Left kidney (tissue), 1 donor: ENCODE measurements at regions not wholly inside any gene's neighbourhood (a gene's known extent, or its start where the extent isn't known, plus 50 kb on each side); places are given as distances from the start of the nearest gene placed in this dataset.

Source experiments
- DNase-seq: peaks from one replicate; pipeline ENCODE4 v3.0.0-alpha.2; 2013

DNA sequence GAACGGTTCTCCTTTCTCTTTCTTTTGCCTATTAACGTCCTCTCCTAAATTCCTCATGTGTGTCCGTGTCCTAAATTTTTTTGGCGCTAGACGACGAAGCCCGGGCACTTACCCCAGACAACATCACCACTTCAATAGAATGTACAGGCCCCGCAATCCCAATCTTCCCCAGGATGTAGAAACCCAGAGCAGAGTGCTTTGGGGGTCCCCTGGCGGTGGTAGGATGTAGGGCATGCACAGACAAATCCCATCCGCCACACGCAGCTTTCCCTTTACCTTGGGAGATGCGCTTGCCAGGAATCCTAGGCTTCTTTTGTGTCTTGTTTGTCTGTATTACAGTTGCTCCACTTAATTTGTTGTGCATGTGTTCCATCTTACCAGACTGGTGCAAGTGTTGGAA lies 417.3 kb upstream of the ARID1B start:
- no peak for DNase-seq

DNA sequence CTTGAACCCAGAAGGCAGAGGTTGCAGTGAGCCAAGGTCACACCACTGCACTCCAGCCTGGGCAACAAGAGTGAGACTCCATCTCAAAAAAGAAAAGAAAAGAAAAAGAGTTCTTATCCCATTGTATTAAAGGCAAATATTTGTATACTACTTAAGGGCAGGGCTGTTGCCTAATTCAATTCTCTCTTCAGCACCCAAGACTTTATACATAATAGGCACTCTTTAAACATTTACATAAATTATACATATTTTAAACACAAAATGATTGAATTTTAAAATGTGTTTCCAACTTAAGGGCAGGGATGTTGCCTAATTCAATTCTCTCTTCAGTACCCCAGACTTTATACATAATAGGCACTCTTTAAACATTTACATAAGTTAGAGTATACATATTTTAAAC lies 424.3 kb upstream of the ARID1B start:
- no peak for DNase-seq

DNA sequence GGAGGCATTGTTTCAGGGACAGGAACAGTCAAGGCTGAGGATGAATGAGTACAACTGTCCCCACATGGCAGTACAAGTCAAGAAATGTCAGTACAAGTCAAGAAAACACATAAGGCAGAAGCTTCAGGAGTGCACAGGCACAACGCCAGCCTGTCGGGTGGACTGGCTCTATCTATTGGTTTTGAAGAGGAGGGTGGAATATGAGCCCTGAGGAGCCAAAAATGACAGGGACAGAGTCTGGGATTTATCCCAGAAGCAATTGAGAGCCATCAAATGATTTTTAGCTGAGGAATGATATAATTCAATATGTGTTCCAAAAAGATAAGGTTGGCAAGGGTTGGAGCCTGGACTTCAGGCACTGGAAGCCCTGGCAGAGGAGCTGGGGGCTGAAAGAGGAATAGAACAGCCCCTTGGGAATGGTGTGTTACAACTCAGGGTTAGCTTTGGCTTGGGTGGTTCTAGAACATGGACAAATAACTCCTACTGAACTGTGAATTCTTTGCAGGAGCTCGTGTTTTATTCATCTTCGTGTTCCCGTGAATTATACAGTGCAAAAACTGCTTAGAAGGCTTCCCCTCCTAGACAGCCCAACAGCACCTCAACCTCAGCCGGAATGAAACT lies 425.7 kb upstream of the ARID1B start:
- DNase-seq: no peak

DNA sequence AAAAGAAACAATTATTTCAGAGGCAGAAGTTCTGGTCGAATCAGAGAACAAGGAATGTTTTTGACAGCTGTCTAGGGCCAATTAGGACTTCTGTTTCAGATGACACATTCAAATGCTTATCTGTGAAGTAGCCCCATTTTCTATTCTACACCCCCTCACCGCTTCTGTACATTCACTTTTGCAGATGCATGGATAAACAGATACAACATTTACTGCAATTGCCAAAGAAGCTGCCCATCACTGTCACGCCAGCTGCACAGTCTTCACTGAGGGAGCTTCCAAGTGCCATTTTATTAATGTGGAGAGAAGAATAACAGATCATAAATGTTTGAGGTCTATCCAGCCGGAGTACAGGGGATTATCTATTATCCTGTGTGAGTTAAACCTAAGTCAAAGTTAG lies 426.8 kb upstream of the ARID1B start:
- DNase-seq: no peak

DNA sequence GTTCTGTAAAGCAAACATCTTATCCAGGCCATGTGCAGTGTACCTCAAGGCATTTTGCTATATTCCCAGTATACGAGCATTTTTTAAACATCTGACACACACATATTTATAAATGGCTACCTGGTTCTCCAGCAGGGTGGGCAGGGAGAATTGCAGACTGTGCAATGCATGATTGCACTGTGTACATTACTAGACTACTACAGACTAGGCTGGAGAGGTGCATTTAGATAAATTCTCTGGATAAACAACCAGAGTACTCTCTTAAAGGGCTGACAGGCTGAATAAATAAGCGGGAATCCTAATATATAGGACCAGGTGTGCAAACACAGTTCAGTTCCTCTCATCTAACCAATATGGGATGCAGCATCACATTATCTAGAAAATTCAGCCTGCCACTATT lies 428.3 kb upstream of the ARID1B start:
- DNase-seq: no peak

DNA sequence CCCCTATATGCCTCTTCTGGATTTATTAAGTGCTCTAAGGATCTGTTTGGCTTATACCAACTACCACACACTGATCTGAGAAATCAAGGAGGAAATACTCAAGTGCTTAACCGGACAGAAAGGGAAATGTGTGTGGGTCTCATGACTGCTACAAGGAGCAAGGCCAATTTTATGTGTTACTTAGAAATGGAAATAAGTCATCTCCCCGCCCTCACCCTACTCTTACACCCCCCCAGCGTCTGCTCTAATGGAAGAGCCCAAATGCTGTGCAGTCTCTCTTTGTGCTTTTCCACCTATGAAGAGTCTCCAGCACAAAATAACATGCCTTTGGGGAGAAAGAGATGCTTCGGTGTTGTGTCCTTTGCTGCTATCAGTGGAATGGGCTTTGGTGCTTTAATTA lies 428.8 kb upstream of the ARID1B start:
- no peak for DNase-seq

DNA sequence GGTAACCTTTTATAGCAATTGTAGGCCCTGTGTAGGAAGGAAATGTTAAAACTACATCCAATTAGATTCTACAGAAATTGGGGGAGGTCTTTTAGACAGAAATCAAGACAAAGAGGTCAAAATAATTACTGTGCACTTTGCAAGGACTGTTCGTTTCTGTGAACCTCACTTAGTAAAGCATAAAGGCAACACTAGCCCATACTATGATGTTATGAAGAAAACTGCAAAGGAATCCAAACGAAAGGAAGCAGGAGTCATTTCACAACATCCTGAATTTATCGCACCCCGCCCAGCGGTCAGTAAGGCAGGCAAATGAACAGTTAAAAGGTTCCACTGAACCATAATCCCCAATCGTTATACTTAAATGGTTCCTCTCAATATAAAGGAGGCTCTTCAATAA lies 429.5 kb upstream of the ARID1B start:
- DNase-seq: no peak

DNA sequence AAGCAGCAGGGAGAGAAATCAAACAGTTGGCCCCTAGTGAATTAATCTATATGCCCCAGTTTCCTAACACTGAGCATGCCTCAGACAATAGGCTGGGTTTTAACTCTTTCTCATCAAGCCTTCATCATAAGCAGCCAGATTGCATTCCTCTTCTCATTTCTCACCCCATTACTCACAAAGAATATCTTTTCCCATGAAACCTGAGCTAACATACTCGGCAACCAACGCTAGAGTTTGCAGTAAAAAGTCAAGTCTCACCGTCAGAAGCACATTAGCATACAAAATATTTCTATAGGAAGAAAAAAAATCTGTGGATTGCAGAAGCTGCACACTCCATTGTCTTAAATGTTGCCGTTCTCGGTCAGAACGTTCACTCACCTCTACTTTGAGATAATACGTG lies 429.9 kb upstream of the ARID1B start:
- DNase-seq: no peak

DNA sequence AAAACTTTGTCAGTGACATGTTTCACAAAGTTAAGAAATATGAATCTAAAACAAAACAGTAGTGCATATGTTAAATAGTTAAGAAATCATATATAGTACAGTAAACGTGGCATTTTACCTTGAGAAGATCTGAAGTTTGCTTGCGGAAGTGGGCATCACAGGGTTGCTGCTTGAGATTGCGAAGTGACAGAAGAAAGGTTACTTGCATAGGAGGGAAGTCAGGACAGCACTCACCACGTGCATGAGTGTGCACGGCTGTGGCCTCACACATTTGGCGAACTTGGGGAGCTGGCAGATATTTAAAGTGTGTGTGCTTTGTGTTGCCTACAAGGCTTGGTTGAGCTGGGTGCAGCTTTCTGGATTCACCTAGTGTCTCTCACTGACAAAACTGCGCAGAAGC lies 431.5 kb upstream of the ARID1B start:
- no peak for DNase-seq

DNA sequence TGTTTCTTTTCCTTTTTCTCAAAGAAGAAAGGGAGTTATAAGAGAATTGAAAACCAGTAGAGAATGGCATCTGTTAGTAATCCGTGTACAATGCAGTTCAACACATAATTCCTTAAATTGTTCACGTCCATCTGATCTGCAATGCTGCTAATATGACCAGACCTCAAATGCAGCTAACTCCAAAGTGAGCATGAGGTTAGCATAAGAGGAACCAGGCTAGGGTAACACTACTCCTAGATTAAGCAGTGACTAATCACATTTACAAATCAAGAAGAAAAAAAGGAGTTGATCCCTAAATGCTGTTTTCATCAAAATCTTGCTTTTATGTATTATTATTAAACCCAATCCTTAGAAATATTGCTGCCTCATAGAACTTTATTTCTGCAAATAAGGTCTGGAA lies 432.7 kb upstream of the ARID1B start:
- no peak for DNase-seq

DNA sequence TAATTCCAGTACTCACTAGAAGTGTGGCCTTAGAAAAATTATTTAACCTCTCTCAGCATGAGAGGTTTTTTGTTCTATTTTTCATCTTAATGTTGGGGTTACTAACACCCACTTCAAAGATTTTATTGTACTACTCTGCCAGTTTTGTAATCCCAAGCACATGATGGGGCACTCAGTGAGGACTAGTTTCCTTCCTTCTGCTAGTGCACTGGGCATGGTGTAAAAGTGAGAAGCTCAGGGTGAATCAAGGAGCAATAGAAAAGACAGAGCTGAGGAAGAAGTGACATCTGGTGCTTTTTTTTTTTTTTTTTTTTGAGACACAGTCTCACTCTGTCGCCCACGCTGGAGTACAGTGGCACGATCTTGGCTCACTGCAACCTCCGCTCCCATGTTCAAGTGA lies 439.4 kb upstream of the ARID1B start:
- no peak for DNase-seq

DNA sequence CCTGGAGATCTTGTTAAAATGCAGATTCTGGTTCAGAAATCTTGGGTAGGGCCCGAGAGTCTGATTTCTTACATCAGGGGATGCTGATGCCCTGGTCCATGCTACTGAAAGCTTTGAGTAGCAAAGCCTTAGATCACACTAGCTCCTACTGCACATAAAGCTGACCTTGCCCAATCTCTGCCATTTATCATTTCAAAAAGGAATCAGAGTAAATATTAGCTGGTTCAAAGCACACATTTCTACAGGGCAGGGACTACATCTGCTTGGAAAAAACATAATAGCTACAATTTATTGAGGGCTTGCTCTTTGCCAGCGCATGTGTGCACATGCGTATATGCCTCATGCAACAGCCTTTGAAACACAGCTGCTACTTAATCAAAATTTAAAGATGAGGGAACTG lies 440.4 kb upstream of the ARID1B start:
- DNase-seq: no peak

DNA sequence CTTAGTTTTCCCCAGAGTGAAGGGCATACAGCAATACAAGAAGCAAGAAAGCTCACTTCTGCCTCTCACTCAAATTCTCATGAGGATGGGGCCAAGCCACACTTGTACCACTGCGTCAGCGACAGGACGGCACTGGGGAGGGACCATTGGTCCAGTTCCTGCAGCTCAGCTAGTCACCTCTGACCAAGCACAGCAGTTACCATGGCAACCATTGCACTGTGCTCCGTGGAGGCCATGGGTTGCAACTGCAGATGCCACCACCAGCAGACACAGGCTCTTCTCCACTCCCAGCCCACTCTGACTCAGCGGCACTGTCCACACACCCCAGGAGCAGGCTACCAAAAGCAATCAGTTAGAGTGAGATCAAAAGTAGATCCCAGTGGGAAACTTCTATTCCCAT lies 441.1 kb upstream of the ARID1B start:
- no peak for DNase-seq

DNA sequence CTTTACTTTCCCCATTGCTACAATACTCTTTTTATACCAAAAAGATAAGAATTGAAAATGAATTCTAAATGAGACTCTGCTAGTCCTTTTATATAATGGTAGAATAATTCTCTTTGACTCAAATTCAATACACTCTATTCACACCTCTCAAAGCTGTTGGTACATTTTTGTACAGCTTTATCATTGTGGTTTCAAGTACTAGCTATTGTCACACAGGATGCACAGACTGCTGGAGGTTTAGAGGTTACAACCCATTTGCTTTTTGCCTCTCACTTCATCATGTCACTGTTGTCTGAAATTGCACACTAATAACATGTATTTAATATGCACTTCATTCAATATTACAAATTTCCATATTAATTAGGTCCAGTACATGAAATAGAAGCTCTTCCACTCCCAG lies 442.2 kb upstream of the ARID1B start:
- DNase-seq: no peak

DNA sequence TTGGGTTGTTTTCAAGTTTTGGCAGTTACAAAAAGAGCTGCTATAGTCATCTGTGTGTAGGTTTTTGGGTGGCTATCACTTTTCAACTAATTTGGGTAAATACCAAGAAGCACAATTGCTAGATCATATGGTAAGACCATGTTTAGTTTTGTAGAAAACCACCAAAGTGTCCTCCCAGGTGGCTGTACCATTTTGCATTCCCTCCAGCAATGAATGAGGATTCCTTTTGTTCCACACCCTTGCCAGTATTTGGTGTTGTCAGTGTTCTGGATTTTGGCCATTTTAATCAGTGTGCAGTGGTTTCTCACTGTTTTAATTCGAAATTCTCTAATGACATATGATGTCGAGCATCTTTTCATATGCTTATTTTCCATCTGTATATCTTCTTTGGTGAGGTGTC lies 457.5 kb upstream of the ARID1B start:
- no peak for DNase-seq

DNA sequence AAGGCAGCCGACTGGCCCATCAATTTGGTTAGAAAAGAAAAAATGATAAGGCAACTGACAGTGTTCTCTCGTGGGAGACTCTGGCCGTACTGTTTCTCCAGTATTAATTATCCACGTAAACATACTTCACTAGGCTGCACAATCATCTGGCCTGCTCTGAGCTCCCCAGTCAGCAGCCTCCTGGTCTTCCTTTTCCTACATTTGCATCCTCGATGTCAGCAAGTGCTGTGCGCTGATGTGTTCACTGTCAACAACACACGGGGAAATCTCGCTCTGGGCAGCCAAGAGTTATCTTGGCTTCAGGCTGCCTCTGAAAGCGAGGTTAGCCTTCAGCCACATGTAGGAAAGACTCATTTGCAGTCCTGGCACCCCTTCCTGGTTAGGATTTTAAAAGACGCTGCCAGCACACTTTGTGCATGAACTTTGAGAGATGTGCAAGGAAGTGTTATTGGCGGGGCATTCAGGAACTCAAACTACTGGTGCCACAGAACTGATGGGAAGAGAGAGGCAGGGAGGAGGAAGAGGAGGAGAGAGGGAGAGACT lies 460.5 kb upstream of the ARID1B start:
- DNase-seq: no peak

DNA sequence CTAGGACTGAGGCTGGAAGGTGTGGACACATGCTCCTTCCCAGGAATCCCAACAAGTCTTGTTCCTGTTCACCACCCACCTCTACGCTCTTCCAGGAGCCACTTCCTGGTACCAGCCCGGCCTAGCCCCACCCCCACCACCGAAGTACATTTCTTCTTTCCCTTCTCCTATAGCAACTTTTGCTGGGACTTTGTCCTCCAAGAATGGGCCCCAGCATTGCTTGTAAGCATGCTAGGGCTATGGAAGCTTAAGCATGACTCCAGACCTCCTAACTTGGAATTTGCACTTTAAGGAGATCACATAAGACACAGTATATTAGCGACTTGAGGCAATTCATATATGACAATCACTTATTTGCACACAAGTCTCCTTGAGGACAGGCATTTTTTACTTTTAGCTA lies 462.0 kb upstream of the ARID1B start:
- DNase-seq: no peak

DNA sequence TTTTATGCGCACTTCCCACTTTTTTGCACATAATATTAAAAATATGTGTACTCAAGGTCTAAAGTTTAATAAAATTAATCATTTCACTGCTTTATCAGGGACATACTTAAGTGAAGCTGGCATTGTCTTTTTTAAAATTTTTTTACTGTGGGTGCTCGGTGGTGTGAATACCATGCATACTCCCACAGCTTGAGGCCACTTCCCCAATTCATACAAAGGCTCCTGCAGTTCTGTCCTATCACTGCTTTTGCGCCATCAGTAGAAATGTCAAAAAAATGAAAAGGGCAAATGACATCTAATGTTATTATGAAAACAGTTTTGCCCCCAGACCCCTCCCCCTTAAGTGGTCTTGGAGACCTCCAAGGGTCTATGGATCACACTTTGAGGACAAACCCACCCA lies 464.1 kb upstream of the ARID1B start:
- no peak for DNase-seq

DNA sequence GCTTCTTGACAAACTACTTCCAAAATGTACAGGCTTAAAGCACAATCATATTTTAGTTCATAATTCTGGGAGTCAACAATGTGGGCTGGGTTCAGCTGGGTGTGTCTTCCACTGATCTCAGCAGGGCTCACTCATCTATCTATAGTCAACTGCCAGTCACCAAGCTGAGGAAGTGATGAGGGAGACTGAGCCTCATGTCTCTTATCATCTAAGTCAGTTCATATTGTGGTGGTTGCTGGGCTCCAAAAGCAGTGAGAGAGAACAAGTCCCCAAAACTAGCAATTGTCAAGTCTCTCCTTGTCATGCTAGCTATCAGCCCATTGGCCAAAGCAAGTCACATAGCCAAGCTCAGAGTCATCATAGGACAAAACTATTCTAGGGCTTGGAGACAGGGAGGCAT lies 465.9 kb upstream of the ARID1B start:
- DNase-seq: no peak

DNA sequence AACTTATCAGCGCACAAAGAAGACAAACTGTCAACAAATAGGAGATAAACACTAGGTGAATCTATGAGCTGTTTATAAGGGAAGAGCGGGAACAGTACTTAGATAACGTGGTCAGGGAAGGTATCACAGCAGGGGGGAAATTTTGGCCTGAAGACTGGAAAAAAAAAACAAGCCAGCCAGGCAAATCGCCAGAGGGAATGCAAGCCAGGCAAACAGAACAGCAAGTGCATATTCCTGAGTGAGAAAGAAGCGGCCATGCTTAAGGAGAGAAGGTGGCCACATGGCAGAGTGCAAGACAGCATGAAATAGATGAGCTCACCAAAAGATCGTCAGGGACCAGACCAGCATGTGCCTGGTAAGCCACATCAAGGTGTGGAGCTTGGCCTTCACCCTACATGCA lies 466.5 kb upstream of the ARID1B start:
- DNase-seq: no peak

DNA sequence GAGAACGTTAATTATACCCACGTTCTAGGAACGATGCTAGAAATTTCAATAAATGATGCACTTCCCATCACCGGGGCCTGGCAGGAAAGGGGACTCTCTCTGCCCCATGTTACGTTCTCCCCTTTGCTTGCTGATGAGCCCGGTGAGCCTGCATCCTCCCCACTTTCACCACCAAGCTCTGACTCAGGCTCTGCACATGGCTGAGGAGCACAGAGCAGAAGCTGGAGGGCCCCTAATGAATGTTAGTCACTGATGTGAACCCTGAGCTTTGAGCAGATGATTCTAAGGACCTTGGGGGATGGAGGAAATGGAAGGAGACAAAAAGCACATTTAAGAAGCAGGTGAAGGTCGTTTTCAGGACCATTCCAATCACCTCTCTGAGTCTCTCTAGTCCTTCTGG lies 468.2 kb upstream of the ARID1B start:
- no peak for DNase-seq

DNA sequence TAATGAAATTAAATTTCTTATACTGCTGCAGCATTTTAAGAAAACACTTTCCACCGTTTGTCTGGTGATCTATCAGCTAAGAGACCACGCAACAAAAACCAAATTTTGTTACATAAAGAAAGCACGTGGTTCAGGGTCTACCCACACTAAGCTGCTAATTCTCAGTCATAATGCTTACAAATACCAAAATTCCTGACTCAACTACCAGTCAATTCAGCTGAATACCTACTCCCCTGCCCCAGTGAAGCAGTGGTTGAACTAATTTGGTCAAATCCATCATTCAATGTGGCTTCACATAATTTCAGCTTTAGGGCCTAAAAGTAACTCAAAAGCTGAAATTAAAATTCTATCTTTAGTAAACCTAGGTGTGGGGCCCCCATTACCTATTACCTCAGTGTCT lies 468.6 kb upstream of the ARID1B start:
- DNase-seq: no peak

DNA sequence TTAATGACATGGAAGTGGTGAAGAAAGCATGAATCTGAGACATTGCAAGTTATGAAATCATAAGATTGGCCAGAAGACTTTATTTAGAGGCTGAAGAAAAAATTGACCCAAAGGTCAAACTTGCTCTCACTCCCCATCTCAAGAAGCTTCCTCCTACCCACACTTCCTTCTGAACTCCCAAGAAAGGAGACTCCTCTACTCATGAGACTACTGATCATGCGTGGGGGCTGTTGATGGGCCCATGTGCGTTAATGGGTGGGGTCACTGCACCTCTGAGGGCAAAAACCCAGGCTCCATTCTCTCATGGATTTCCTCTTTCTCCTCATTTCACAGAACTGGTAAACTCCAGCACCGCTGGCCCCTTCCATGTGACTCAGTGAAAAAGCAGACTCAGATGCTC lies 470.6 kb upstream of the ARID1B start:
- DNase-seq: no peak

DNA sequence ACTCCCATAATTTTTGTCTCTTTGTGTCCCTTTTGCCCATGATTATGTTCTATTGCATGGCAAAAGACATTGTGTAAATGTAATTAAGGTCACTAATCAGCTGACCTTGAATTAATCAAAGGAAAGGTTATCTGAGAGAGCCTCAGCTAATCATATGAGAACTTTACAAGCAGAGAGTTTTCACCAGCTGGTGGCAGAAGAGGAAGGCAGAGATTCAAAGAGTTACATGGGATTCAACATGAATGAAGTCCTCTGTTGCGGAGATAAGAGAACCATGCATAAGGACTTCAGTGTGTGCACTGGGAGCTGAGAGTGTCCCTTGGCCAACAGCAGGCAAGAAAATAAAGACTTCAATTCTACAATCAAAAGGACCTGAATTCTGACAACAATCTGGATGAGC lies 494.1 kb upstream of the ARID1B start:
- DNase-seq: no peak

DNA sequence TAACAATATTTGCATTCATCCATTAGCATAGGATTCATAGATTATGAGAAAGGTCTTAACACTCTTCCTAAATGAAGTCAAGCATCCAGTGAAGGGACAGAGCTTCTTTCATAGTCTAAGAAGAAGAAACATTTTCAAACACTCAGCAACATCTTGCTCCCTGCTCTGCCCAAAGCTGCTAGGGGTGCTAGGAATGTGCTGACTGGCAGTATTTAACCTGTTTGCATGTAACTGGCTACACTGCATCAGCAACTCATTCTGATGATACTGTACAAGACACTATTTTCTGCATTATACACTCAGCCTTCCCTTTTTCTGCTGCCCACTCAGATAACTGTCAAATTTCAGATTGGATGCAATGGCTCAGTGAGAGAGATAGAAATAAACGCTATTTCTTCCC lies 495.1 kb upstream of the ARID1B start:
- no peak for DNase-seq
